ENCODE measurements at regions not wholly inside any gene's neighbourhood (a gene's known extent, or its start where the extent isn't known, plus 50 kb on each side); places are given as distances from the start of the nearest gene placed in this dataset.

DNA sequence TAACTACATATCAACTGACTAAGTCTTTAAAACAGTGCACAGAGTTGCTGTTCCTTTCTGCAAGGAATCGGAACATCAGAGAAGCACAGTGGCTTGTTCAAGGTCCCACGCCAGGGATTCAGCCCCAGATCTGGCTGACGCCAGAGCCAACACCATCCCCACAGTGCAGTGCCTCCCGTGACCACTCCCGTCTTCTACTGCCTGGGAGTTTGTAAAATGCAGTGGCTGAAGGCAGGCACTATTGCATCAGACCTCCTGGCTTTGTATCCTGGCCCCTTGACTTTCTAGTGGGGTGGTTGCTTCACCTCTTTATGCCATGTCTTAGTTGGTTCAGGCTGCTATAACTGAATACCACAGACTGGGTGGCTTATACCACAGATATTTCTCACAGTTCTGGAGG is 131.0 kb downstream of the NSG2 start:
- no peak for TF ChIP-seq EZH2phosphoT487 (IDR thresholded peaks at IDR 0.05; ENCODE audit: insufficient read depth, low read depth)
- no peak for TF ChIP-seq EZH2 (IDR thresholded peaks at IDR 0.05; ENCODE audit: insufficient read depth, poor library complexity, severe bottlenecking)
